B cell (primary cell): ENCODE measurements at regions not wholly inside any gene's neighbourhood (a gene's known extent, or its start where the extent isn't known, plus 50 kb on each side); places are given as distances from the start of the nearest gene placed in this dataset.

ENCODE experiments used
- ATAC-seq: fragments of 200-7000 bp; cut with Tn5 transposase; one replicate; pipeline ENCODE4 v1.10.0; 2021; ENCODE audit warnings: low read depth, mild to moderate bottlenecking, moderate number of reproducible peaks, moderate library complexity
- CTCF ChIA-PET: fragments of 350-600 bp; sonication (Branson Sonifier 250); formaldehyde crosslinking; loops from one replicate; lab custom pipeline; 2021; ENCODE audit warnings: antibody characterized with exemption, inconsistent platforms; lab: Charles Lee
- POLR2A ChIA-PET: fragments of 350-600 bp; sonication (Branson Sonifier 250); formaldehyde crosslinking; loops from one replicate; lab custom pipeline; 2021; ENCODE audit warnings: antibody characterized with exemption; lab: Charles Lee
- DNase-seq: peaks from one replicate; pipeline ENCODE4 v3.0.0; 2013
- H2AFZ ChIP-seq: 2 replicates; pipeline ENCODE4 v1.6.1; 2012; ENCODE audit warnings: mild to moderate bottlenecking, low read depth, low read length; ENCODE audit not compliant: insufficient read depth, poor library complexity, severe bottlenecking
- H3K27ac ChIP-seq, 2 donors: 1 replicate in 1 of 2; 2 replicates in 1 of 2; pipeline ENCODE4 v1.5.1; 2012 to 2013; ENCODE audit warnings: low read length in 2 of 2, mild to moderate bottlenecking in 2 of 2, moderate library complexity in 1 of 2
- H3K27me3 ChIP-seq, 4 experiments: fragments of 200-600 bp in 1 of 4; sonication (generic) in 1 of 4; replicated peaks in 1 of 4; 1 replicate in 2 of 4; 2 replicates in 2 of 4; pipeline versions ENCODE4 v1.6.1 to v1.7.0; 2013 to 2016; ENCODE audit warnings: low read length in 3 of 4, mild to moderate bottlenecking in 2 of 4, mixed read lengths in 1 of 4, moderate library complexity in 1 of 4; ENCODE audit not compliant: insufficient read depth in 4 of 4, control insufficient read depth in 3 of 4; ENCODE audit errors: control extremely low read depth in 1 of 4
- H3K36me3 ChIP-seq, 2 experiments: replicated peaks in 1 of 2; 1 replicate in 1 of 2; 2 replicates in 1 of 2; pipeline versions ENCODE4 v1.6.1 to v1.7.1; 2013; ENCODE audit warnings: low read length in 1 of 2; ENCODE audit not compliant: insufficient read depth in 2 of 2, control insufficient read depth in 1 of 2; ENCODE audit errors: control extremely low read depth in 1 of 2, extremely low read depth in 1 of 2
- H3K4me1 ChIP-seq, 2 donors: fragments of 200-600 bp in 1 of 2; sonication (generic) in 1 of 2; 1 replicate in 1 of 2; 2 replicates in 1 of 2; pipeline versions ENCODE4 v1.5.1 to v1.6.1; 2013 to 2017; ENCODE audit warnings: low read length in 2 of 2; ENCODE audit not compliant: control insufficient read depth in 2 of 2, insufficient read depth in 2 of 2
- H3K4me2 ChIP-seq: replicated peaks from 2 replicates; pipeline ENCODE3; 2012; ENCODE audit warnings: mild to moderate bottlenecking, low read depth, low read length; ENCODE audit not compliant: poor library complexity, severe bottlenecking
- H3K4me3 ChIP-seq, 5 experiments: fragments of 200-600 bp in 1 of 5; sonication (generic) in 1 of 5; 1 replicate in 3 of 5; 2 replicates in 2 of 5; pipeline versions ENCODE4 v1.5.1 to v1.7.0; 2011 to 2016; ENCODE audit warnings: low read length in 4 of 5, mild to moderate bottlenecking in 4 of 5, low read depth in 2 of 5, control low read depth in 1 of 5, moderate library complexity in 1 of 5; ENCODE audit not compliant: insufficient read depth in 1 of 5; ENCODE audit errors: control extremely low read depth in 1 of 5, extremely low read depth in 1 of 5
- H3K79me2 ChIP-seq: fragments of 200-600 bp; sonication (generic); one replicate; pipeline ENCODE4 v1.6.0; 2016; ENCODE audit warnings: low read length; ENCODE audit not compliant: control insufficient read depth, insufficient read depth
- H3K9ac ChIP-seq: fragments of 200-600 bp; sonication (generic); 2 replicates; pipeline ENCODE4 v1.6.1; 2017; ENCODE audit warnings: mild to moderate bottlenecking, low read length, moderate library complexity
- H3K9me3 ChIP-seq, 3 donors: one replicate each; pipeline versions ENCODE4 v1.6.1 to v1.7.1; 2013; ENCODE audit warnings: low read length in 2 of 3; ENCODE audit not compliant: control insufficient read depth in 2 of 3, insufficient read depth in 1 of 3; ENCODE audit errors: control extremely low read depth in 1 of 3
- H4K20me1 ChIP-seq: 2 replicates; pipeline ENCODE4 v1.6.0; 2012; ENCODE audit warnings: mild to moderate bottlenecking, low read length; ENCODE audit not compliant: insufficient read depth, control insufficient read depth, poor library complexity, severe bottlenecking
- H3K27ac Mint-ChIP-seq: one replicate; pipeline ENCODE4 v1.8.0; 2021; ENCODE audit warnings: mixed read lengths
- H3K27me3 Mint-ChIP-seq: one replicate; pipeline ENCODE4 v1.8.0; 2021; ENCODE audit warnings: mixed read lengths
- H3K4me1 Mint-ChIP-seq: one replicate; pipeline ENCODE4 v1.8.0; 2021; ENCODE audit warnings: mixed read lengths
- H3K4me3 Mint-ChIP-seq: one replicate; pipeline ENCODE4 v1.8.0; 2021; ENCODE audit warnings: mixed read lengths
- H3K9me3 Mint-ChIP-seq: one replicate; pipeline ENCODE4 v1.8.0; 2022; ENCODE audit warnings: mixed read lengths; ENCODE audit not compliant: insufficient read depth
- CTCF ChIP-seq: fragments of 200-600 bp; IDR thresholded peaks from one replicate; pipeline ENCODE4 v1.8.0; 2022; ENCODE audit warnings: antibody characterized with exemption, mild to moderate bottlenecking
- EZH2 ChIP-seq: IDR thresholded peaks from 2 replicates; pipeline ENCODE4 v1.6.1; 2012; ENCODE audit warnings: borderline replicate concordance, low read depth, mild to moderate bottlenecking, moderate library complexity, low read length; ENCODE audit not compliant: insufficient read depth, poor library complexity, severe bottlenecking
- whole genome bisulfite sequencing: methylation state at CpG from one replicate; pipeline ENCODE4 v1.1.5; 2013; ENCODE audit warnings: missing lambda C conversion rate; ENCODE audit not compliant: insufficient coverage; 5-methylcytosine and 5-hydroxymethylcytosine counted together
- intact Hi-C: fragments of 100-400 bp; cut with micrococcal nuclease; formaldehyde crosslinking; loops from one replicate; pipeline ENCODE4 v1.10.0; 2022

DNA sequence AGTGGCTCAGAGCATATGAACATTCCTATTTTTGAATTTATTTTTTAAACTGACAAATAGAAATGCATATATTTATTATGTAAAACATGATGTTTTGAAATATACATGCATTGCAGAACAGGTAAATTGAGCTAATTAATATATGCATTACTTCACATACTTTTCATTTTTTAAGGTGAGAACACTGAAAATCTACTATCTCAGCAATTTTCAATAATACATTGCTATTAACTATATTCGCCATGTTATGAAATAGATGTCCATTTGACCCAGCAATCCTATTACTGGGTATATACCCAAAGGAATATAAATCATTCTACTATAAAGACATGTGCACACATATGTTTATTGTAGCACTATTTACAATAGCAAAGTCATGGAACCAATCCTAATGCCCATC lies 717.7 kb upstream of the PIK3C3 start:
- H2AFZ ChIP-seq: no peak overlapping the region
- Mint-ChIP-seq H3K27me3 (no peaks in the 10 kb centered on the region), H3K4me1 (no peaks in the 10 kb centered on the region), H3K27ac (no peak overlapping the region), H3K9me3 (peaks cover 6% of the 10 kb centered on the region), H3K4me3 (no peak overlapping the region)
- DNase-seq (no peak), ATAC-seq (no peak)
- H3K4me2 ChIP-seq: no peak overlapping the region
- H3K4me1 ChIP-seq: no peaks in the 10 kb centered on the region
- H3K9me3 ChIP-seq: peaks cover 0 to 1% (median 0%) of the 10 kb centered on the region in 3 donors
- ChIA-PET CTCF (no interaction called here), POLR2A (no interaction called here)
- H3K4me3 ChIP-seq: no peak overlapping the region
- H3K27ac ChIP-seq: no peak overlapping the region
- no peaks in the 10 kb centered on the region for H3K36me3 ChIP-seq
- WGBS: no CpG with 5 or more reads among the region's 1 CpG
- no peaks in the 10 kb centered on the region for H4K20me1 ChIP-seq
- no peak overlapping the region for H3K9ac ChIP-seq
- H3K27me3 ChIP-seq: no peaks in the 10 kb centered on the region
- no peaks in the 10 kb centered on the region for H3K79me2 ChIP-seq
- TF ChIP-seq EZH2: no peak
- no peak for TF ChIP-seq CTCF
- intact Hi-C loops: no loop called here

DNA sequence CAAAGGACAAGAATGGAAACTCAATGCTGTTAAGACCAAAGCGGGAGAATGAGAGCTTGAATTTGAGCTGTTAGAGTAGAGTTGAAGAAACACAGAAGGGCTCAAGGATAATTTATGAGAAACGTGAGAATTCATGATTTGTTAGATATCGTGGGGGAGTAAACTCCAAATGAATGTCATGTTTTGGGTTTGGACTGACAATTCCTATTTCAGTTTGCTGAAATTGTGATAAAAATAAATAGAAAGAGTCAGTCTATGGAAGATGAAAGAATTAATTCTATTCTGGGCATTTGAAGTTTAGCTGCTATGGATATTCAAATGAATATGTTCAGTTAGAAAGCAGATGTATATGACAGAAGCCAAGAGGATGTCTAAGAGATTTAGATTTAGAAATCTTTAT lies 723.4 kb upstream of the PIK3C3 start:
- Histone ChIP-seq H3K9me3 (no peaks in the 10 kb centered on the region), H3K4me1 (no peaks in the 10 kb centered on the region), H3K27me3 (no peaks in the 10 kb centered on the region), H2AFZ (no peak overlapping the region), H3K36me3 (no peaks in the 10 kb centered on the region), H3K9ac (no peak overlapping the region), H3K27ac (no peak overlapping the region), H3K4me3 (no peak overlapping the region), H4K20me1 (no peaks in the 10 kb centered on the region), H3K79me2 (no peaks in the 10 kb centered on the region), H3K4me2 (no peak overlapping the region)
- DNase-seq (no peak), ATAC-seq (no peak)
- H3K27me3 Mint-ChIP-seq: no peaks in the 10 kb centered on the region
- no peak overlapping the region for H3K4me3 Mint-ChIP-seq
- H3K27ac Mint-ChIP-seq: no peak overlapping the region
- no peak for TF ChIP-seq EZH2
- no peak for TF ChIP-seq CTCF
- ChIA-PET POLR2A (no interaction called here), CTCF (no interaction called here)
- no peaks in the 10 kb centered on the region for H3K4me1 Mint-ChIP-seq
- H3K9me3 Mint-ChIP-seq: peaks cover 4% of the 10 kb centered on the region
- 80% methylated on average over 3 of the region's 3 CpGs for WGBS
- intact Hi-C loops: no loop called here
